ENCODE measurements at regions not wholly inside any gene's neighbourhood (a gene's known extent, or its start where the extent isn't known, plus 50 kb on each side); places are given as distances from the start of the nearest gene placed in this dataset.

DNA sequence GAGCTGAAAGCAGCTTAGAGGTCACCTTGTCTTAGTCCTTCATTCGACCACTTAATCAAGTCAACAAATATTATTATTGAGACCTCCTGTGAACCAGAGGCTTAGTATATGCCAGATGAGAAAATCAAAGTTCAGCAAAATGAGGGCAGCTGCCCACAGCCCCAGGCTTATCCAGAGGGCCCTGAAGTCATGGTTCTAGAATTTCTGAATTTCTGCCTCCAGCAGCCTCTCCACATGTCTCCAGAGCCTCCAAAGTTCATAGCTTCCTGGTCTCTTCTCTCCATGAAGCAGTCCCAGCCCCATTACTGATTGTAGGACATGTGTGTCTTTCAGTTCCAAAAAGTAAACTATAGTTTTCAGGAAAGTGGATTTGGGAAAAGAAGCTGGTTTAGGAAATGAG, 96.9 kb upstream of the TSC22D2 start:
- H3K4me3 ChIP-seq = no peak overlapping the region
- WGBS (ENCODE audit: insufficient coverage, low coverage, low lambda C conversion rate, missing lambda C conversion rate) = 100% methylated on average over 1 of the region's 1 CpG
- no peaks in the 10 kb centered on the region for H3K4me1 ChIP-seq
- no peak for DNase-seq
- TF ChIP-seq POLR2A (IDR thresholded peaks at IDR 0.05) = no peak
- TF ChIP-seq, protein P1, sequence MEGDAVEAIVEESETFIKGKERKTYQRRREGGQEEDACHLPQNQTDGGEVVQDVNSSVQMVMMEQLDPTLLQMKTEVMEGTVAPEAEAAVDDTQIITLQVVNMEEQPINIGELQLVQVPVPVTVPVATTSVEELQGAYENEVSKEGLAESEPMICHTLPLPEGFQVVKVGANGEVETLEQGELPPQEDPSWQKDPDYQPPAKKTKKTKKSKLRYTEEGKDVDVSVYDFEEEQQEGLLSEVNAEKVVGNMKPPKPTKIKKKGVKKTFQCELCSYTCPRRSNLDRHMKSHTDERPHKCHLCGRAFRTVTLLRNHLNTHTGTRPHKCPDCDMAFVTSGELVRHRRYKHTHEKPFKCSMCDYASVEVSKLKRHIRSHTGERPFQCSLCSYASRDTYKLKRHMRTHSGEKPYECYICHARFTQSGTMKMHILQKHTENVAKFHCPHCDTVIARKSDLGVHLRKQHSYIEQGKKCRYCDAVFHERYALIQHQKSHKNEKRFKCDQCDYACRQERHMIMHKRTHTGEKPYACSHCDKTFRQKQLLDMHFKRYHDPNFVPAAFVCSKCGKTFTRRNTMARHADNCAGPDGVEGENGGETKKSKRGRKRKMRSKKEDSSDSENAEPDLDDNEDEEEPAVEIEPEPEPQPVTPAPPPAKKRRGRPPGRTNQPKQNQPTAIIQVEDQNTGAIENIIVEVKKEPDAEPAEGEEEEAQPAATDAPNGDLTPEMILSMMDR (IDR thresholded peaks at IDR 0.05) = no peak
- no peaks in the 10 kb centered on the region for H3K27me3 ChIP-seq
- no peaks in the 10 kb centered on the region for H3K9me3 ChIP-seq
- H3K36me3 ChIP-seq = no peaks in the 10 kb centered on the region
- intact Hi-C loops (cut with DNase I) = no loop called here
- no peak overlapping the region for H3K27ac ChIP-seq
- no peak for ATAC-seq

DNA sequence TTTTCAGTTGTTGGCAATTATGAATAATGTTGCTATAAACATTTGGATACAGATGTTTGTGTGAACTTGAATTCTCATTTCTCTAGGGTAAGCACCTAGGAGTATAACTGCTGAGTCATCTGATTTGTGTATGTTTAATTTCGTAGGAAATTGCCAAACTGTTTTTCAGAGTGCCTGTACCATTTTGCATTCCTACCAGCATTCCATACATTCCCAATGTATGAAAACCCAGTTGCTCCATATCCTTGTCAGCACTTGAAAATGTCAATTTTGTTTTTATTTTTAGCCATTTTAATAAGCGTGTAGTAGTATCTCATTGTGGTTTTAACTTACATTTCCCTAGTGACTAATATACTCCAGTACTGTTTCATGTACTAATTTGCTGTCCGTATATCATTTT, 98.5 kb upstream of the TSC22D2 start:
- H3K36me3 ChIP-seq = no peaks in the 10 kb centered on the region
- no peaks in the 10 kb centered on the region for H3K4me1 ChIP-seq
- ATAC-seq = no peak
- no peaks in the 10 kb centered on the region for H3K9me3 ChIP-seq
- no peak overlapping the region for H3K27ac ChIP-seq
- no peak overlapping the region for H3K4me3 ChIP-seq
- intact Hi-C loops (cut with DNase I) = no loop called here
- no peak for DNase-seq
- H3K27me3 ChIP-seq = no peaks in the 10 kb centered on the region
- WGBS (ENCODE audit: insufficient coverage, low coverage, low lambda C conversion rate, missing lambda C conversion rate) = 61% methylated on average over 3 of the region's 3 CpGs
- no peak for TF ChIP-seq POLR2A (IDR thresholded peaks at IDR 0.05)
- TF ChIP-seq, protein P1 (IDR thresholded peaks at IDR 0.05) = no peak

DNA sequence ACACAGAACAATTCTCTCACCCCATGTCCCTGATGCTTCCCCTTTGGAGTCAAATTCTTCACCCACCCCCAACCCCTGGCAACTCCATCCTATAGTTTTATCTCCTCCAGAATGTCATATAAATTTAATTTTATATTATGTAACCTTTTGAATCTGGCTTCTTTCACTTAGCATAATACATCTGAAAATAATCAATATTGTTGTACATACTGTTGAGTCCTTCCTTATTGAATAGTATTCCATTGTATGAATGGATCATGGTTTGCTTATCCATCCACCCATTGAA, 98.9 kb upstream of the TSC22D2 start:
- DNase-seq = no peak
- intact Hi-C loops (cut with DNase I) = no loop called here

DNA sequence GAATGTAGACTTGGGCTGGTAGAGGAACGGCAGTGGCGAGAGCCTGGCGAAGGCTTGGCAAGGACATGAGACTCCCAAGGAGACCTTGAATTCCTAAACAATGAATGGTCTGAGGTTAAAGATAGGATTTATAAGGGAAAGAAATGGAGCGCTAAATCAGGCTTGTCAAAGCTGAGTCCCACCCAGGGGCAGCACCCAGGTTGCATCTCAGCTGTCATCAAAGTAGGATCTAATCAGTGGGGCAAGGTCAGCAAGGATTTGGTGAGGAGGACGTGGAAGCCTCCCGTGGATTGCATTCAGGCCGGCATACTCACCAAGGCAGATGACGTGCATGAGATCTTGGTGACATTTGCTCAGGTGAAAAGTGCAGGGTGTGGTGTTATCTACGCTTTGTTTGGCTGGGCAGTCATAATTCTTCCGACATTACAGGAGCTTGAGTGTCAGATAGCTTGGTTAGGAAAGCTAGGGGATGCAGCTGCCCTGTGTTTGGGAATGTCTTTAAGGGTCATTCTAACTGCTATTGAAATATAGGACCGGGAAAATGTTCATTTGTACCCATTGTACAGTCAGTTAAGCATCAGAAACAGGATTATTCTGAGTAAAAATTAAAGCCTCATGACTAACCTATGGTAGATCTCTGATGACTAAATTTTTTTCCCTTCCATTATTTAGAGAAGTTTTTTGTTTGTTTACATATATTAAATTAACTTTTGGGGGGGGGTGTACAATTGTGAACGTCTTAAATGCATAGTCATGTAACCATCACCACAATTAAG, 99.4 kb upstream of the TSC22D2 start:
- Histone ChIP-seq H3K27me3 (no peaks in the 10 kb centered on the region), H3K9me3 (no peaks in the 10 kb centered on the region), H3K4me3 (no peak overlapping the region), H3K27ac (no peak overlapping the region), H3K4me1 (no peaks in the 10 kb centered on the region), H3K36me3 (no peaks in the 10 kb centered on the region)
- DNase-seq = no peak
- TF ChIP-seq, protein P1 (IDR thresholded peaks at IDR 0.05) = no peak
- TF ChIP-seq POLR2A (IDR thresholded peaks at IDR 0.05) = no peak
- intact Hi-C loops (cut with DNase I) = no loop called here
- 88% methylated on average over 9 of the region's 12 CpGs for WGBS (ENCODE audit: insufficient coverage, low coverage, low lambda C conversion rate, missing lambda C conversion rate)
- ATAC-seq = no peak

More for the DNA sequence above, 98.9 kb upstream of the TSC22D2 start:
- no peaks in the 10 kb centered on the region for H3K4me1 ChIP-seq
- H3K9me3 ChIP-seq = no peaks in the 10 kb centered on the region
- no peak for ATAC-seq
- H3K4me3 ChIP-seq = no peak overlapping the region
- no peaks in the 10 kb centered on the region for H3K27me3 ChIP-seq
- no peak for TF ChIP-seq POLR2A (IDR thresholded peaks at IDR 0.05)
- TF ChIP-seq, protein P1 (IDR thresholded peaks at IDR 0.05) = no peak
- H3K36me3 ChIP-seq = no peaks in the 10 kb centered on the region
- no peak overlapping the region for H3K27ac ChIP-seq

DNA sequence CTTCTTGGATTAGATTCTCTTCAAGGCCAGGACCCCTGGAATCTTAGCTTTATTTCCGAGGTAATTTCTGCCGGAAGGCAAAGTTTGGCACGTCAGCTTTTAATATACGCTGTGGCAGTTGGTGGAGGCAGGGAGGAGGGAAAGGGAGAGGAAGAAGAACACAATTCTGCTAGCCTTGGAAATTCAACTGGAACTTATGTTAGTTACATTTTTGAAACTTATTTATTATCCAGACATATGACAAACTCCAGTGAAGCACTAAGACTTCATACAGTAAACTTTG, 100.1 kb upstream of the TSC22D2 start:
- Histone ChIP-seq H3K27ac (no peak overlapping the region), H3K4me1 (no peaks in the 10 kb centered on the region), H3K27me3 (no peaks in the 10 kb centered on the region), H3K4me3 (no peak overlapping the region), H3K36me3 (no peaks in the 10 kb centered on the region), H3K9me3 (no peaks in the 10 kb centered on the region)
- DNase-seq = no peak
- intact Hi-C loops (cut with DNase I) = no loop called here
- ATAC-seq = no peak
- TF ChIP-seq, protein P1 (IDR thresholded peaks at IDR 0.05) = no peak
- no peak for TF ChIP-seq POLR2A (IDR thresholded peaks at IDR 0.05)
- 73% methylated on average over 4 of the region's 4 CpGs for WGBS (ENCODE audit: insufficient coverage, low coverage, low lambda C conversion rate, missing lambda C conversion rate)
